Adrenal gland (tissue), 5 donors: ENCODE measurements at regions not wholly inside any gene's neighbourhood (a gene's known extent, or its start where the extent isn't known, plus 50 kb on each side); places are given as distances from the start of the nearest gene placed in this dataset.

Experiments
- POLR2A ChIP-seq, 2 donors: fragments of 450-650 bp; IDR thresholded peaks; one replicate each; pipeline ENCODE4 v1.6.1; 2017; ENCODE audit warnings: antibody characterized with exemption in 2 of 2, mild to moderate bottlenecking in 2 of 2, moderate library complexity in 1 of 2
- TF ChIP-seq, protein P1 (sequence below), 6 experiments: fragments of 450-650 bp in 4 of 6; fragments of 200-600 bp in 2 of 6; sonication (generic) in 1 of 6; IDR thresholded peaks; 1 replicate in 5 of 6; 2 replicates in 1 of 6; pipeline versions ENCODE4 v1.5.1 to v1.8.0; 2016 to 2021; ENCODE audit warnings: antibody characterized with exemption in 6 of 6, mild to moderate bottlenecking in 2 of 6, moderate library complexity in 1 of 6
- donor health status: DM: no; HTN: no; CAD: no.

- TF ChIP-seq, protein P1, sequence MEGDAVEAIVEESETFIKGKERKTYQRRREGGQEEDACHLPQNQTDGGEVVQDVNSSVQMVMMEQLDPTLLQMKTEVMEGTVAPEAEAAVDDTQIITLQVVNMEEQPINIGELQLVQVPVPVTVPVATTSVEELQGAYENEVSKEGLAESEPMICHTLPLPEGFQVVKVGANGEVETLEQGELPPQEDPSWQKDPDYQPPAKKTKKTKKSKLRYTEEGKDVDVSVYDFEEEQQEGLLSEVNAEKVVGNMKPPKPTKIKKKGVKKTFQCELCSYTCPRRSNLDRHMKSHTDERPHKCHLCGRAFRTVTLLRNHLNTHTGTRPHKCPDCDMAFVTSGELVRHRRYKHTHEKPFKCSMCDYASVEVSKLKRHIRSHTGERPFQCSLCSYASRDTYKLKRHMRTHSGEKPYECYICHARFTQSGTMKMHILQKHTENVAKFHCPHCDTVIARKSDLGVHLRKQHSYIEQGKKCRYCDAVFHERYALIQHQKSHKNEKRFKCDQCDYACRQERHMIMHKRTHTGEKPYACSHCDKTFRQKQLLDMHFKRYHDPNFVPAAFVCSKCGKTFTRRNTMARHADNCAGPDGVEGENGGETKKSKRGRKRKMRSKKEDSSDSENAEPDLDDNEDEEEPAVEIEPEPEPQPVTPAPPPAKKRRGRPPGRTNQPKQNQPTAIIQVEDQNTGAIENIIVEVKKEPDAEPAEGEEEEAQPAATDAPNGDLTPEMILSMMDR (IDR thresholded peaks at IDR 0.05): no peak
- no peak for TF ChIP-seq POLR2A (IDR thresholded peaks at IDR 0.05)
These were observed 425.4 kb downstream of the DNAH5 start for GRCh38 chr5:13519131-13519530.
